Caco-2 (cell line): ENCODE measurements at regions not wholly inside any gene's neighbourhood (a gene's known extent, or its start where the extent isn't known, plus 50 kb on each side); places are given as distances from the start of the nearest gene placed in this dataset.

Experiments used
- BruUV-seq: library from RNA; stranded (reverse); fragments of 400-500 nt; replicated peaks from 2 replicates; lab custom pipeline; 2021; lab: Mats Ljungman, UMichigan
- CTCF ChIA-PET: fragments of 300-600 bp; sonication (Branson Sonifier 250); formaldehyde crosslinking; loops from one replicate; lab custom pipeline; 2022; ENCODE audit warnings: antibody characterized with exemption; lab: Charles Lee
- POLR2A ChIA-PET: fragments of 300-600 bp; sonication (Branson Sonifier 250); formaldehyde crosslinking; loops from one replicate; lab custom pipeline; 2022; ENCODE audit warnings: antibody characterized with exemption; lab: Charles Lee
- DNase-seq, 2 experiments: peaks; one replicate each; pipeline versions ENCODE4 v3.0.0 to v3.0.0-alpha.2; 2020 to 2022
- H3K27me3 ChIP-seq: replicated peaks from 2 replicates; pipeline ENCODE4 v1.6.0; 2011; ENCODE audit warnings: low read length; ENCODE audit not compliant: control insufficient read depth, insufficient read depth
- H3K36me3 ChIP-seq: 2 replicates; pipeline ENCODE4 v1.5.1; 2011; ENCODE audit warnings: low read length; ENCODE audit not compliant: control insufficient read depth, insufficient read depth
- H3K4me1 ChIP-seq: fragments of 250-450 bp; sonication (Bioruptor Pico); 2 replicates; pipeline ENCODE4 v1.5.1; 2020; ENCODE audit warnings: mild to moderate bottlenecking
- H3K4me3 ChIP-seq: 2 replicates; pipeline ENCODE4 v1.5.1; 2011; ENCODE audit warnings: low read depth, mild to moderate bottlenecking, control low read depth, low read length
- H3K9me3 ChIP-seq: fragments of 250-450 bp; sonication (Bioruptor Pico); 2 replicates; pipeline ENCODE4 v1.5.1; 2020; ENCODE audit warnings: mild to moderate bottlenecking, moderate library complexity
- H3K27ac Mint-ChIP-seq: one replicate; pipeline ENCODE4 v1.8.0; 2022; ENCODE audit warnings: mixed read lengths; ENCODE audit not compliant: unreplicated experiment
- H3K27me3 Mint-ChIP-seq: one replicate; pipeline ENCODE4 v1.8.0; 2022; ENCODE audit warnings: mixed read lengths; ENCODE audit not compliant: insufficient read depth, unreplicated experiment
- H3K36me3 Mint-ChIP-seq: one replicate; pipeline ENCODE4 v1.8.0; 2022; ENCODE audit warnings: mild to moderate bottlenecking, mixed read lengths; ENCODE audit not compliant: insufficient read depth, unreplicated experiment
- H3K4me1 Mint-ChIP-seq: one replicate; pipeline ENCODE4 v1.8.0; 2022; ENCODE audit warnings: low read depth, mixed read lengths; ENCODE audit not compliant: unreplicated experiment
- H3K4me3 Mint-ChIP-seq: one replicate; pipeline ENCODE4 v1.8.0; 2022; ENCODE audit warnings: mild to moderate bottlenecking, moderate library complexity, mixed read lengths; ENCODE audit not compliant: unreplicated experiment
- H3K9me3 Mint-ChIP-seq: one replicate; pipeline ENCODE4 v1.8.0; 2022; ENCODE audit warnings: mixed read lengths; ENCODE audit not compliant: unreplicated experiment
- CTCF ChIP-seq, 2 experiments: fragments of 200-600 bp in 1 of 2; IDR thresholded peaks; 1 replicate in 1 of 2; 2 replicates in 1 of 2; pipeline versions ENCODE4 v1.5.1 to v1.8.0; 2011 to 2022; ENCODE audit warnings: antibody characterized with exemption in 1 of 2, control low read depth in 1 of 2, inconsistent platforms in 1 of 2, low read depth in 1 of 2, low read length in 1 of 2, mild to moderate bottlenecking in 1 of 2, moderate library complexity in 1 of 2; ENCODE audit not compliant: insufficient read depth in 1 of 2, severe bottlenecking in 1 of 2, unreplicated experiment in 1 of 2
- intact Hi-C: fragments of 100-400 bp; cut with micrococcal nuclease; formaldehyde crosslinking; loops from one replicate; pipeline ENCODE4 v1.10.0; 2022; ENCODE audit not compliant: unreplicated experiment

GRCh38 chr22:48071305-48071704 lies 1308.9 kb downstream of the TBC1D22A start:
- Mint-ChIP-seq H3K4me1 (no peaks in the 10 kb centered on the region), H3K4me3 (no peak overlapping the region), H3K27ac (no peak overlapping the region), H3K27me3 (peaks cover 14% of the 10 kb centered on the region), H3K36me3 (no peaks in the 10 kb centered on the region), H3K9me3 (peaks cover 10% of the 10 kb centered on the region)
- intact Hi-C loops, result no loop called here
- POLR2A ChIA-PET, result no interaction called here
- no peak for TF ChIP-seq CTCF (IDR thresholded peaks at IDR 0.05; ENCODE audit: insufficient read depth in 1 of 2, low read depth in 1 of 2, low read length in 1 of 2, severe bottlenecking in 1 of 2, unreplicated experiment in 1 of 2)
- no peak for DNase-seq
- Histone ChIP-seq H3K36me3 (no peaks in the 10 kb centered on the region), H3K4me1 (no peaks in the 10 kb centered on the region), H3K4me3 (no peak overlapping the region), H3K27me3 (no peaks in the 10 kb centered on the region), H3K9me3 (no peaks in the 10 kb centered on the region)
- CTCF ChIA-PET, result no interaction called here
- BruUV-seq, result no TSS peak

GRCh38 chr22:48070760-48071159 lies 1308.3 kb downstream of the TBC1D22A start:
- BruUV-seq, result no TSS peak
- no peak overlapping the region for H3K27ac Mint-ChIP-seq
- Histone ChIP-seq H3K36me3 (no peaks in the 10 kb centered on the region), H3K4me1 (no peaks in the 10 kb centered on the region), H3K9me3 (no peaks in the 10 kb centered on the region), H3K4me3 (no peak overlapping the region), H3K27me3 (no peaks in the 10 kb centered on the region)
- intact Hi-C loops, result no loop called here
- peaks cover 14% of the 10 kb centered on the region for H3K27me3 Mint-ChIP-seq
- no peaks in the 10 kb centered on the region for H3K4me1 Mint-ChIP-seq
- ChIA-PET POLR2A (no interaction called here), CTCF (no interaction called here)
- H3K9me3 Mint-ChIP-seq, result peaks cover 10% of the 10 kb centered on the region
- H3K4me3 Mint-ChIP-seq, result no peak overlapping the region
- TF ChIP-seq CTCF (IDR thresholded peaks at IDR 0.05; ENCODE audit: insufficient read depth in 1 of 2, low read depth in 1 of 2, low read length in 1 of 2, severe bottlenecking in 1 of 2, unreplicated experiment in 1 of 2), result no peak
- DNase-seq, result no peak
- H3K36me3 Mint-ChIP-seq, result no peaks in the 10 kb centered on the region

GRCh38 chr22:48070083-48070482 lies 1307.6 kb downstream of the TBC1D22A start:
- no peaks in the 10 kb centered on the region for H3K27me3 ChIP-seq
- H3K4me3 ChIP-seq, result no peak overlapping the region
- ChIA-PET CTCF (no interaction called here), POLR2A (no interaction called here)
- peaks cover 13% of the 10 kb centered on the region for H3K27me3 Mint-ChIP-seq
- no peak overlapping the region for H3K4me3 Mint-ChIP-seq
- H3K9me3 Mint-ChIP-seq, result peaks cover 10% of the 10 kb centered on the region
- no peaks in the 10 kb centered on the region for H3K36me3 Mint-ChIP-seq
- no peaks in the 10 kb centered on the region for H3K4me1 ChIP-seq
- no TSS peak for BruUV-seq
- no peaks in the 10 kb centered on the region for H3K4me1 Mint-ChIP-seq
- H3K36me3 ChIP-seq, result no peaks in the 10 kb centered on the region
- intact Hi-C loops, result no loop called here
- no peaks in the 10 kb centered on the region for H3K9me3 ChIP-seq
- DNase-seq, result no peak
- no peak overlapping the region for H3K27ac Mint-ChIP-seq
- no peak for TF ChIP-seq CTCF (IDR thresholded peaks at IDR 0.05; ENCODE audit: insufficient read depth in 1 of 2, low read depth in 1 of 2, low read length in 1 of 2, severe bottlenecking in 1 of 2, unreplicated experiment in 1 of 2)
